ENCODE measurements at regions not wholly inside any gene's neighbourhood (a gene's known extent, or its start where the extent isn't known, plus 50 kb on each side); places are given as distances from the start of the nearest gene placed in this dataset.

DNA sequence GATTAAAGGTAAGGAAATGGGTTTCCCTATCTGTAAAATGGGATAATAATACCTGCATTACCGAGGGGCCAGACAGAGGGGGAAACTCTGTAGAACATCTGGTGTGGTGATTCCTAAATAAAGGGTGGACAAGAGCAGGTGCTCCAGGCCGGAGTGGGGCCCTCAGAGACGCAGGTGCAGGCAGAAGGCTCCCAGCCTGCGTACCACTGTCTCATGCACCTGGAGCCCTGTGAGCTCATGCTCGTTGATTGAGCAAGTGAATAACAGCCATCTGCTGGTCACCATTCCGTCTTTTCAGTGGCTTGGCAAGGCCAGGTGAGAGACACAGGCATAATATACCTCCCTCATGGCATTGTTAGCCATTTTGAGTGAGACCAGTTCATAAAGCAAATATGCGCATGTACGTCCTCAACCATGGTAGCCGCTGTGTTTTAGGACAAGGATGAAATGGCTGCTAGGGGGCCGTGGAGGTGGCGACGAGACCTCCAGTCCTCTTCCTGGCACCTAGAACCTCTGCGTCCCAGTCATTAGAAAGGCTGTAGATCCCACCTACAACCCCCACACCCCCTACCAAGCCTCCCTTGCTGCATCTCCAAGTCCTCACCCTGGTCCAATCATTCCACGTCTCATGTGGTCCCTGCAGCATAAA lies 198.0 kb upstream of the MVB12B start:
- 80 to 87% methylated on average over 13 to 14 of the region's 14 CpGs for WGBS, 2 donors
- DNase-seq (no peak), ATAC-seq (ENCODE audit: low FRiP score in 2 of 2) (no peak)
- Histone ChIP-seq H3K27me3 (no peaks in the 10 kb centered on the region), H3K4me1 (peaks cover 0 to 8% (median 0%) of the 10 kb centered on the region in 4 donors), H3K9me3 (peaks cover 0 to 5% (median 0%) of the 10 kb centered on the region in 4 donors), H3K36me3 (no peaks in the 10 kb centered on the region), H3K4me3 (no peak overlapping the region), H3K27ac (no peak overlapping the region)
- TF ChIP-seq POLR2AphosphoS5 (IDR thresholded peaks at IDR 0.05) = no peak
- no peak for TF ChIP-seq POLR2A (IDR thresholded peaks at IDR 0.05)
- no peak for TF ChIP-seq EP300 (IDR thresholded peaks at IDR 0.05)
- TF ChIP-seq, protein P1, sequence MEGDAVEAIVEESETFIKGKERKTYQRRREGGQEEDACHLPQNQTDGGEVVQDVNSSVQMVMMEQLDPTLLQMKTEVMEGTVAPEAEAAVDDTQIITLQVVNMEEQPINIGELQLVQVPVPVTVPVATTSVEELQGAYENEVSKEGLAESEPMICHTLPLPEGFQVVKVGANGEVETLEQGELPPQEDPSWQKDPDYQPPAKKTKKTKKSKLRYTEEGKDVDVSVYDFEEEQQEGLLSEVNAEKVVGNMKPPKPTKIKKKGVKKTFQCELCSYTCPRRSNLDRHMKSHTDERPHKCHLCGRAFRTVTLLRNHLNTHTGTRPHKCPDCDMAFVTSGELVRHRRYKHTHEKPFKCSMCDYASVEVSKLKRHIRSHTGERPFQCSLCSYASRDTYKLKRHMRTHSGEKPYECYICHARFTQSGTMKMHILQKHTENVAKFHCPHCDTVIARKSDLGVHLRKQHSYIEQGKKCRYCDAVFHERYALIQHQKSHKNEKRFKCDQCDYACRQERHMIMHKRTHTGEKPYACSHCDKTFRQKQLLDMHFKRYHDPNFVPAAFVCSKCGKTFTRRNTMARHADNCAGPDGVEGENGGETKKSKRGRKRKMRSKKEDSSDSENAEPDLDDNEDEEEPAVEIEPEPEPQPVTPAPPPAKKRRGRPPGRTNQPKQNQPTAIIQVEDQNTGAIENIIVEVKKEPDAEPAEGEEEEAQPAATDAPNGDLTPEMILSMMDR (IDR thresholded peaks at IDR 0.05) = no peak

DNA sequence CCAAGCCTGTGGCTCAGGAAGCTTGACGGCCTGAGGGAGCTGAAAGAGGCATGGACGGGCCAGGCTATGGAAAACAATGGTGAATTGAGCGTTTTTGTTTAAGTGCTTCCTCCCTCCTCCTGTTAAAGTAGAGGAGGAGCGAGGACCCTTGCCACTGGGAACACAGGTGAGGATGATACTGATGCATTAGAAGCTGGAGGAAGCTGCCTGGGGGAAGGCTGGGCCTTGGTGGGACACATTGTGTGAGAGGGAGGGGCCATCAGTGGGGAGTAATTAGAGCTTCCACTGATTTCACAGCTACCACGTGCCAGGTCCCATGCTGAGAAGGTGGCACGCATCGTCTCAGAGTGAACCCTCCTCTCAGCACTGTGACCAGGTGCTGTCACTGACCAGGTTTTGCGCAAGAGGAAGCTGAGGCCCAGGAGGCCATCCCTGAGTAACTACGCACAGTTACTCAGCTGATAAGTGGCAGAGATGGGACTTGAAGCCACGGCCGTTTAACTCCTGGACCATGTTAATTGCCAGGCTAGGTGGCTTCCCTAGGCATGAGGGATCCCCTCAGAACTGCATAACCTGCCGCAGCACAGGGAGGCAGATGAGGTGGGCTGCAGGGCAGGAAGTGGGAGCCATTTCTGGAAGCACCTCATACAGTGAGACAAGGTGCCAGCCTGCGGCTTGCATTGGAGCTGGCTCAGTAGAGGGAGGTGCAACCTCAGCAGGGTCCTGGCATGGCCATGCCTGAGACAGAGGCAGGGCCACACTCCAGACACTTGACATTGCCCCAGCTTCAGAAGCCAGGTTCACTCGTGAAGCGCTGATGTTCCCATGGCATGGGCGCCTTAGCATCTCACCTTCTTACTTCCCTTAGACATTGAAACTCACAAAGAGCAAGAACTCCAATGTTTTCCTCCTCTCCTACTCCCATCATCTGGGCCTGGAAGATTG lies 195.3 kb upstream of the MVB12B start:
- TF ChIP-seq EP300 (IDR thresholded peaks at IDR 0.05) (no peak), POLR2AphosphoS5 (IDR thresholded peaks at IDR 0.05) (no peak)
- 73 to 83% methylated on average over 11 to 16 of the region's 16 CpGs for WGBS, 2 donors

DNA sequence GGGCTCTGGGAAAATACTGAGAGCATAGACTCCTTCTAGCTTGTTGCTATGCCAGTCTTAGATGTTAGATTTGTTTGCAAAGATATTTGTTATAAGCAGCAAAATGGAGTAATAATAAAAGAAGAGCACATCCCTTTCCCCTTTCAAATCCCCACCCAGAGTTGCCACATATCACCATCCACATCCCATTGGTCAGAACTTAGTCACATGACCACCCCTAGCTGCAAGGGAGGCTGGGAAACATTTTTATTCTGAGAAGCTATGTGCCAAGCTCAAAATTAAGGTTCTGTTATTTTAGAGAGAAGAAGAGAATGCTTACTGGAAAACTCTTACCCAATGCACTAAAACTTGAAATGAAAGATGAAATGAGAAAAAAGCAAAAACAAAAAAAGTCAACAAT lies 193.9 kb upstream of the MVB12B start:
- ATAC-seq (ENCODE audit: low FRiP score in 2 of 2) (no peak), DNase-seq (no peak)
- peaks cover 0 to 5% (median 3%) of the 10 kb centered on the region in 4 donors for H3K9me3 ChIP-seq
- no peak overlapping the region for H3K4me3 ChIP-seq
- no peak overlapping the region for H3K27ac ChIP-seq
- no peak for TF ChIP-seq POLR2AphosphoS5 (IDR thresholded peaks at IDR 0.05)
- no peak for TF ChIP-seq POLR2A (IDR thresholded peaks at IDR 0.05)
- no peak for TF ChIP-seq EP300 (IDR thresholded peaks at IDR 0.05)
- TF ChIP-seq, protein P1 (IDR thresholded peaks at IDR 0.05) = no peak
- no peaks in the 10 kb centered on the region for H3K27me3 ChIP-seq
- H3K36me3 ChIP-seq = no peaks in the 10 kb centered on the region
- no peaks in the 10 kb centered on the region for H3K4me1 ChIP-seq

More for the DNA sequence above, 195.3 kb upstream of the MVB12B start:
- H3K9me3 ChIP-seq = peaks cover 0 to 5% (median 0%) of the 10 kb centered on the region in 4 donors
- H3K36me3 ChIP-seq = no peaks in the 10 kb centered on the region
- no peak for DNase-seq
- H3K27me3 ChIP-seq = no peaks in the 10 kb centered on the region
- ATAC-seq (ENCODE audit: low FRiP score in 2 of 2) = no peak
- H3K4me3 ChIP-seq = no peak overlapping the region
- H3K4me1 ChIP-seq = no peaks in the 10 kb centered on the region
- H3K27ac ChIP-seq = no peak overlapping the region

DNA sequence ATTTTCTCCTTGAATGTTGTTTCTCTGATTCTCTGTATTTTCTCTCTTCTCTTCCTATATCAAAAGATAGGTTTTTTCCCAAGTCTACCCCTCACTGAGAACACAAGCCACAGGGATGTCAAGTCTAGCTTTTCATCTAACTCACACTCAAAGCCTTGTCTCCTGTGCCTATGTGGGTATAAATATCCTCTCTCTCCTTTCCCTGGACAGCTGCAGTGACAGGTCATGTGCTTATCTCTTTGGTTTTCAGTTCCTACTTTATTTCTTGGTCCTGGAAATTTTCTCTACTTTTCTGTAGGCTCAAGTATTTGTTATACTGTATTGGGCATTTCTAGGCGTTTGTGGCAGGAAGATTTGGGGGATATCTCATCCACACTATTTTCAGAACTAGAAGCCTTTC lies 182.4 kb upstream of the MVB12B start:
- Histone ChIP-seq H3K4me1 (no peaks in the 10 kb centered on the region), H3K27me3 (no peaks in the 10 kb centered on the region), H3K36me3 (no peaks in the 10 kb centered on the region), H3K4me3 (no peak overlapping the region), H3K9me3 (peaks cover 0 to 4% (median 0%) of the 10 kb centered on the region in 4 donors), H3K27ac (no peak overlapping the region)
- WGBS, 2 donors = 19 to 58% methylated on average over 1 of the region's 1 CpG
- no peak for DNase-seq
- TF ChIP-seq POLR2AphosphoS5 (IDR thresholded peaks at IDR 0.05) (no peak), EP300 (IDR thresholded peaks at IDR 0.05) (no peak)
- TF ChIP-seq, protein P1 (IDR thresholded peaks at IDR 0.05) = no peak
- no peak for ATAC-seq (ENCODE audit: low FRiP score in 2 of 2)

DNA sequence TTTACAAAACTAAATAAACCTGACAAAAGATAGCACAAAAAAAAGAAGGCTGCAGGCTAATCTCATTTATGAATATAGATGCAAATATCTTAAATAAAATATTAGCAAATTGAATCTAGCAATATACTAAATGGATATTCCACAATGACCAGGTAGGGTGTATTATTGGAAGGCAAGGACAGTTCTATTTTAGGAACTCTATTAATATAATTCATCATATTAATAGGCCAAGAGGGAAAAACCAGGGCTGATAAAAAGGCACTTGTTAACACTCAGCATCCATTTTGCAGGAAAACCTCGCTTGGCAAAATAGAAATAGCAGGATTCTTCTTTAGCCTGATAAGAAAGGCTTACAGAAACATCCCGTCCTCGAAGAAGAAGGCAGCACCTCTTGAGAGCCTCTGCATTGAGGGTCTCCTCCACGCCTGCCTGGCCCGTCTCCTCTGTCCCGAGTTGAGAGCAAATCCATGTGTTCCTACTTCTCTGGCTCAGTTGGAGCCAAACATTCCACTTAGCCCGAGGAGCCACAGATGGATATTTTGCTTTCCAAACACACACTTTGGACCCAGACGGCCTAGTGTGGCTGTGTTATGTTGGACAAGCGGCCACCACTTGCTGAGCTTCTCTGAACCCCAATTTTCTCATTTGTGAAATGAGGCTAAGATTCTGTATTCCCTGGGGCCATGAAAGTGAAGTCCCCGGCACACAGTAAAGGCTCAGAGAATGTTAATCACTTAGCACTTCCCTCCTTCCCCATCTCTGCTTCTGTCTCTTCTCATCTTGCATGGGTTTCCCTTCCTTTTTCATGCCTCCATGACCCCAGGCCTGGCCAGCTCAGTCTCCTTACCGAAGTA lies 181.8 kb upstream of the MVB12B start:
- H3K27ac ChIP-seq = no peak overlapping the region
- no peaks in the 10 kb centered on the region for H3K27me3 ChIP-seq
- no peak for TF ChIP-seq POLR2A (IDR thresholded peaks at IDR 0.05)
- TF ChIP-seq, protein P1 (IDR thresholded peaks at IDR 0.05) = no peak
- no peak for TF ChIP-seq POLR2AphosphoS5 (IDR thresholded peaks at IDR 0.05)
- TF ChIP-seq EP300 (IDR thresholded peaks at IDR 0.05) = no peak
- no peak overlapping the region for H3K4me3 ChIP-seq
- WGBS, 2 donors = 76 to 78% methylated on average over 11 of the region's 11 CpGs
- no peak for ATAC-seq (ENCODE audit: low FRiP score in 2 of 2)
- H3K4me1 ChIP-seq = no peaks in the 10 kb centered on the region
- H3K9me3 ChIP-seq = peaks cover 0 to 4% (median 0%) of the 10 kb centered on the region in 4 donors
- DNase-seq = no peak
- H3K36me3 ChIP-seq = no peaks in the 10 kb centered on the region
